NCI-H446 (cell line): ENCODE measurements at regions not wholly inside any gene's neighbourhood (a gene's known extent, or its start where the extent isn't known, plus 50 kb on each side); places are given as distances from the start of the nearest gene placed in this dataset.

Experiments used
- DNase-seq, 2 experiments: peaks; one replicate each; lab custom pipeline; 2025; lab: John Stamatoyannopoulos, UW

GRCh38 chr6:163655217-163656121 is 241.0 kb downstream of the QKI start:
- DNase-seq, result no peak

GRCh38 chr6:163651915-163652668 is 237.6 kb downstream of the QKI start:
- no peak for DNase-seq

GRCh38 chr6:163651426-163651825 is 236.9 kb downstream of the QKI start:
- no peak for DNase-seq

GRCh38 chr6:163648868-163649267 is 234.3 kb downstream of the QKI start:
- no peak for DNase-seq

GRCh38 chr6:163647624-163648023 is 233.1 kb downstream of the QKI start:
- DNase-seq, result no peak

GRCh38 chr6:163646866-163647265 is 232.3 kb downstream of the QKI start:
- DNase-seq, result no peak

GRCh38 chr6:163646133-163646532 is 231.6 kb downstream of the QKI start:
- no peak for DNase-seq

GRCh38 chr6:163645560-163645959 is 231.0 kb downstream of the QKI start:
- DNase-seq, result no peak

- DNase-seq, result no peak
Observed at GRCh38 chr6:163643866-163644265, 229.3 kb downstream of the QKI start.

GRCh38 chr6:163641706-163642105 is 227.2 kb downstream of the QKI start:
- DNase-seq, result no peak

- DNase-seq, result no peak
Observed at GRCh38 chr6:163640641-163641040, 226.1 kb downstream of the QKI start.

- no peak for DNase-seq
Observed at GRCh38 chr6:163637524-163637923, 223.0 kb downstream of the QKI start.

- no peak for DNase-seq
Observed at GRCh38 chr6:163635731-163636364, 221.3 kb downstream of the QKI start.

GRCh38 chr6:163635315-163635714 is 220.8 kb downstream of the QKI start:
- DNase-seq, result no peak

GRCh38 chr6:163634211-163635171 is 220.0 kb downstream of the QKI start:
- no peak for DNase-seq

GRCh38 chr6:163630991-163631390 is 216.5 kb downstream of the QKI start:
- no peak for DNase-seq

- no peak for DNase-seq
Observed at GRCh38 chr6:163630572-163630971, 216.1 kb downstream of the QKI start.

- DNase-seq, result no peak
Observed at GRCh38 chr6:163630096-163630495, 215.6 kb downstream of the QKI start.
